Gastrocnemius medialis (tissue), 4 donors: ENCODE measurements at regions not wholly inside any gene's neighbourhood (a gene's known extent, or its start where the extent isn't known, plus 50 kb on each side); places are given as distances from the start of the nearest gene placed in this dataset.

Experiments used
- POLR2A ChIP-seq, 2 donors: fragments of 450-650 bp; IDR thresholded peaks; one replicate each; pipeline ENCODE4 v1.6.1; 2017; ENCODE audit warnings: antibody characterized with exemption in 2 of 2, mild to moderate bottlenecking in 2 of 2, moderate library complexity in 2 of 2
- TF ChIP-seq, protein P1 (sequence below), 5 experiments: fragments of 450-650 bp in 3 of 5; fragments of 200-600 bp in 2 of 5; sonication (generic) in 2 of 5; IDR thresholded peaks in 4 of 5; conservative IDR thresholded peaks in 1 of 5; 1 replicate in 4 of 5; 2 replicates in 1 of 5; pipeline ENCODE4 v1.5.1; 2016 to 2019; ENCODE audit warnings: antibody characterized with exemption in 5 of 5, mild to moderate bottlenecking in 3 of 5, moderate library complexity in 3 of 5

DNA sequence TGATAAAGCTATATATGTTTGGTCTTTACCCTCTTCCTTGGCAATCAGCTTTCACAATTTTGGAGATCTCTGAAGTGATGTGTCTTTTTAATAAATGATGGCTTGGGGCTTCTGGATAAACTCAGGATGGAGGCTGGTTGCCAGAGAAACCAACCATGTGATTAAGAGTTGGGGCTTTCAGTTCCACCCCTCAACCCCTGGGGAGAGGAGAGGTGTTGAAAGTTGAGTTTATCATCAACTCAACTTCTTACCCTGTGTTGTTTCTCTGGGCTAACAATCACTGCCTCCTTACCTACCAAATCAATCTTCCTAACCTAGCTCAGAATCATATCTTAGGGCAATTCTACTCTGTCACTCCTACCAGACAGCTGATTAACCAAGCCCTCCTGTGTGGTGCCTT, 735.8 kb downstream of the ZPLD1 start:
- TF ChIP-seq, protein P1, sequence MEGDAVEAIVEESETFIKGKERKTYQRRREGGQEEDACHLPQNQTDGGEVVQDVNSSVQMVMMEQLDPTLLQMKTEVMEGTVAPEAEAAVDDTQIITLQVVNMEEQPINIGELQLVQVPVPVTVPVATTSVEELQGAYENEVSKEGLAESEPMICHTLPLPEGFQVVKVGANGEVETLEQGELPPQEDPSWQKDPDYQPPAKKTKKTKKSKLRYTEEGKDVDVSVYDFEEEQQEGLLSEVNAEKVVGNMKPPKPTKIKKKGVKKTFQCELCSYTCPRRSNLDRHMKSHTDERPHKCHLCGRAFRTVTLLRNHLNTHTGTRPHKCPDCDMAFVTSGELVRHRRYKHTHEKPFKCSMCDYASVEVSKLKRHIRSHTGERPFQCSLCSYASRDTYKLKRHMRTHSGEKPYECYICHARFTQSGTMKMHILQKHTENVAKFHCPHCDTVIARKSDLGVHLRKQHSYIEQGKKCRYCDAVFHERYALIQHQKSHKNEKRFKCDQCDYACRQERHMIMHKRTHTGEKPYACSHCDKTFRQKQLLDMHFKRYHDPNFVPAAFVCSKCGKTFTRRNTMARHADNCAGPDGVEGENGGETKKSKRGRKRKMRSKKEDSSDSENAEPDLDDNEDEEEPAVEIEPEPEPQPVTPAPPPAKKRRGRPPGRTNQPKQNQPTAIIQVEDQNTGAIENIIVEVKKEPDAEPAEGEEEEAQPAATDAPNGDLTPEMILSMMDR (IDR thresholded peaks at IDR 0.05 in 4 of 5, conservative IDR thresholded peaks at IDR 0.05 in 1 of 5): no peak
- no peak for TF ChIP-seq POLR2A (IDR thresholded peaks at IDR 0.05)
